Tongue (tissue), 1 donor: ENCODE measurements at regions not wholly inside any gene's neighbourhood (a gene's known extent, or its start where the extent isn't known, plus 50 kb on each side); places are given as distances from the start of the nearest gene placed in this dataset.

Source experiments
- DNase-seq: peaks from one replicate; pipeline ENCODE4 v3.0.0-alpha.2; 2015

DNA sequence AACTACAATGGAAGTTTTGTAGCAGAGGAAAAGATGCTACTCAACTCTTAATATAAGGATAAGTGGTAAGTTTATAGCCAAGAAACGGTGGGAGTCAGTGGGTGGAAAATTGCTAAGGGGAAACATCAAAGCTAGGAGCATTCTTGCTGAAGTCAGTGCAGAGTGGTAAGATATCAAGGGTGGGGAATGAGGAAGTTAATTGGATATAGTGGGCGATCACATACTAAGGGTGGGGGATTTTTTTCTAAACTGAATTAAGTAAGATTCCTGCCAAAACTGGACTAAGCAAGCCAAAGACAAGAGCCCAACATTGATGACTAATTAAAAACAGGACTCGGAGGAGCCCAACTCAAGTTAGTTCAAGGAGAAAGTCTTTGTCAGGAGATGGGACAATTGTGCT is 525.4 kb downstream of the CCDC85A start:
- DNase-seq = no peak

DNA sequence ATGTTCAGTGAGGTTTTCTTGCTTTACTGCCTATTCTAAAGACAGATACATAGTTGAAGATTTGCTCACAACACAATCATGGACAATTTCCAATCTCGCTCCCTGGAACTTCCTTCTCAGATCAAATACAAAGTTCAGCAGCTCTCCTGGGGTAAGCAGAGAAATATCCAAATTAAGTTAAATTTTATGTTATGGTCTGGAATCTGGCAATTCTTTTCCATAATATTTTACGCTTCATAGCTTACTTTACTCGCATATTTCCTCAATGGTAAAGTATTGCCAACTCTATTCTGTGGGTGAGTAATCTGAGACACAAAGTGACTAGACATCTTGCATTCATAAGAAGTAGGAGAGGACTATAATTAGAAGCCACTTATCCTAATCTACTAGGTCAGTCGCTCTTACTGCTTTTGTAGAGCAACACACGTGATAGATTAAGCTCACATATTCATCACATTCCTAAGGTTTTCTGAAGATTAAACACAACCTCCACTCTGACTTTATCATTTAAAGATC is 529.4 kb downstream of the CCDC85A start:
- peak; percentile 5 for DNase-seq

DNA sequence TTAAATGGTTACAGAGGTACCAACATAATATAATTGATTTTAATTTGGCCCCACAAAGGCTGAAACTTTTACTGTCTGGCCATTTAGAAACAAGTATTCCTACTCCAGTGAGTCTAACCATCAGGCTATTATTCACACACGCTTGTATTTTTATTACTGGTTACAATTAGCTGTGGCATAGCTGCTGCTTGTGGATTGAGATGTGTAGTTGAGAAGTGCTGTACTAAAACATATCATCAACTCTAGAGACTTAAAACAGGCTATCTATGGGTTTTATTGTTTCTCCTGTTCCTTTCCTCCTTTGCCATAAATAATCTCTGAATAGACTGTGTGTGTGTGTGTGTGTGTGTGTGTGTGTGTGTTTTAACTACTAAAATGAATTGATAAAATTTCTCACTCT is 530.2 kb downstream of the CCDC85A start:
- DNase-seq = no peak

GRCh38 chr2:56714400-56714799 is 530.6 kb downstream of the CCDC85A start:
- no peak for DNase-seq

- DNase-seq = no peak
Measured at GRCh38 chr2:56715683-56716082, 531.9 kb downstream of the CCDC85A start.

GRCh38 chr2:56718413-56718812 is 534.6 kb downstream of the CCDC85A start:
- no peak for DNase-seq

DNA sequence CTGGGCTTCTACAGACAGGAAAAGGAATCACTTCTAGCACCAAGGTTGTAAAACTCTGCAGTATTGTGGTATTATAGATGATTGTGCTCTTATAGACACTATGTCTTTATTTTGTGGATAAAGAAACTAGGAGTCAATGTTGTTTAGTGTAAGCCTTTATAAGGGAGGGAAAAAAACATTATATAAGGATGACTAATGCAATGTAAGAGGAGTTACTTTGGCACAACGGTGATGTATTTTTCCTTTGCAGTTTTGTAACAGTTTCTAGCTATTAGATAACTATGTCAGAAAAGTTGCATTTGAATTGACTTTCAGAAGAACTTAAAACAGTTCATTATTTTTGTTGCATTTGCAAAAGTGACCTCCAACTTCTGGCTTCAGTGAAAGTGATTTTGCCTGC is 545.4 kb downstream of the CCDC85A start:
- no peak for DNase-seq

- no peak for DNase-seq
Measured at GRCh38 chr2:56732946-56733345, 549.2 kb downstream of the CCDC85A start.

GRCh38 chr2:56739413-56739812 is 555.6 kb downstream of the CCDC85A start:
- no peak for DNase-seq

GRCh38 chr2:56741601-56742102 is 557.9 kb downstream of the CCDC85A start:
- DNase-seq = peak; percentile 9

- DNase-seq = no peak
Measured at GRCh38 chr2:56743807-56744206, 560.0 kb downstream of the CCDC85A start.

DNA sequence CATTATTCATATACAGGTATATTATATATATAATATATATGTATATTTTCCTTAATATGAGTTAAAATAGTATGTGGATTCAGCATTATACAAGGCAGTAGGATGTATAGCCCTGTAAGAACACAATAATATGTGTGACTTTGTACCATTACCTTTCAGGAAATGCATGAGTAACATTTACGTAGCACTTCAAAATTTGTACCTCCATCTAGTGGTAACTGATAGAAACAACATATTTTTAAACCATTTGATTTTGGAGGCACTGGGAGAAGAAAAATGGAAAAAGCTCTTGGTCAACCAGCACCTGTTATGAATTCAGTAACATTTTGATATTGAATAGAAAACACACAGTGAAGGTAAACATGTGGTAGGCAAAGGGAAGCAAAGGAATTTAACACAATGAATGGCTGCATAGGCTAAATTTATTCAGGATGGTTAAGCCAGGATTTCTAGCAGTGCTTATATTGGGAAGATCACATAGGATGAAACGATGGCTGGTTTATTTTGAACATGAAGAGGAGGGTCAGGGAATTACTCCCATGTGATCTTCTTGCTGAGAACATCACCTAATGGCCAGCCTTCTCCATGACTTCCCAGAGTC is 565.5 kb downstream of the CCDC85A start:
- DNase-seq = peak; percentile 51

DNA sequence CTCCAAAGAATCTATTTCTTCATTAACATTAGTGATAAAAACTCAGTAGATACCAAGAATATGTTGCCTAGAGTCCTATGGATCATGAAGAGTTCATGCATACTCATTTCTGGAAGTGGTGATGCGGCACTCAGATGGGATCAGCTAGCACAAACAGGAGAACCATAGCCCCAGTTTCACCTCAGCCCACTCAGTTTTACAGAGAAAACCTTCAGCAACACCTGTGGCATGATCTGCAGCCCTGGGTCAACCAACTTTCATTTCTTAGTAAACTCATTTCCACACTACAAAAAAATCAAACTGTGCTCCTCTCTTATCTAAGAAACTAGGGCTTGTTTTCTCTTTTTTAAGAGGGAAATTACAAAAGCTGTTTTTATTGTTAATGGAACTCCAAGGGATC is 569.4 kb downstream of the CCDC85A start:
- no peak for DNase-seq

GRCh38 chr2:56754066-56754615 is 570.4 kb downstream of the CCDC85A start:
- DNase-seq = no peak

DNA sequence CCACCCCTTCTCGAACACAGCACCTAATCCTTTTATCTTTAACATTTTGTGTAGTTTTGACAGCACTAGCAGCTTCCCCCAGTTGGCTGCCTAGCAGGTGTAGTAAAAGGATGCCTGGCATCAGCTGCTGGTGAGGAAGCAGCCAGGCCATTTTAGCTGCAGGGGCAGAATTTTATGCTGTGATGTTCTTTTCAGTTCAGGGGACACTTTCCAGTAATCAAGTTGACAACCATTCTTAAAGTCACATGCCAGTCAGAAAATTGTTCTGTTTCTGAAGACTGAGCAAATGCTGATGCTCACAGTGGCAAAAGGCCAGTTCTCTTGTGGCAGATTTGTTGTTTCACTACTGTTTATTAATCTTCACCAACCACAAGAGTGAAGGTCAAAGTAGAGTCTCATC is 570.8 kb downstream of the CCDC85A start:
- no peak for DNase-seq

- no peak for DNase-seq
Measured at GRCh38 chr2:56757884-56758545, 574.2 kb downstream of the CCDC85A start.

- no peak for DNase-seq
Measured at GRCh38 chr2:56763683-56764082, 579.9 kb downstream of the CCDC85A start.

DNA sequence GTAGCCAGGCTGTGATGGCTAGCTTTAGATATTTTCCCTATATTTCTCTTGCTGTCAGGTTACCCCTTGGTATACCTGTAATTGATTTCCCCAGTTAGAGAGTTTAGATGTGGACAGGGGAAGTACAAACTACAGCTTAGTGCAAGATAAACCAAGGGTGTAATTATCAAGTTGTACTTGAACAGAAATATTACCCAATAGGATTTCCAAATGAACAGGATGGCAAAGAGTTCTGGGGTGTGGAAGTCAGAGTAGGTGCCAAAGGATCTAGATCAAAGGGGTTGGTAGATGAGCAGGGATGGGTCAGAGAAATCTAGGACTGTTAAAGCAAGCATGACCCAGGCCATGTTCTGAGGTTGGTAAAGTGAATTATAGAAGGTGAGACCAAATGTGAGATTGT is 585.2 kb downstream of the CCDC85A start:
- no peak for DNase-seq

DNA sequence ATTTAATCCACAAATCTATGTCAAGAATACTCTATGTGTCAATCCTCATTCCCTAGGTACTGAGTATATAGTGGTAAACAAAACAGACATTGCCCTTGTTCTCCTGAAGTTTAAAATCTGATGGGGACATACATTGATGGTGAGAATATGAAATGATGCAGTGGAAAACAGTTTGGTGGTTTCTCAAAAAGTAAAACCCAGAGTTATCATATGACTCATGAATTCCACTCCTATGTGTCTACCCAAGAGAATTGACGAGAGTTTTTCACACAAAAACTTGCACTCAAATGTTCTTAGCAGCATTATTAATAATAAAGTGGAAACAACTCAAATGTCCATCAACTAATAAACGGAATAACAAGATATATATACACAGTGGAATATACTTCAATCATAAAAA is 586.7 kb downstream of the CCDC85A start:
- DNase-seq = no peak

DNA sequence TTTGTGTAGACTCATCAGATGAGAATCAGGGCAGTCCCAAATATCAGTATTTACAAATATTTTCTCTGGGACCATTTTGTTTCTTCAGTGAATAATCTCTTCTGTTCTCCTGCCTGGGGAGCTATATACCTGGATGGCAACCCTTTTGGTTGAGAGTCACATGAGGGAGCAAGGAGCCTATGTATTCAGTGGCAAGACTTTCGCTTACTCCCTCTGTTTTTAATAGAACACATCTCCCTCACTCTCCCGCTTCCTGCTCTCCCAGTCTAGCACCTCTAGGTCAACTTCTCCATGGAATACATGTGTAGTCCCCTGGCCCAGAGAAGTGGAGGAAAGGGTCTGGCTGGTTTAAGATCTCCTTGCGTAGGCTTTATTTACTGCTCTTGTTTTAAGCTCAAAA is 600.3 kb downstream of the CCDC85A start:
- no peak for DNase-seq

- no peak for DNase-seq
Measured at GRCh38 chr2:56801214-56801613, 617.4 kb downstream of the CCDC85A start.

GRCh38 chr2:56801770-56802169 is 618.0 kb downstream of the CCDC85A start:
- DNase-seq = no peak

- no peak for DNase-seq
Measured at GRCh38 chr2:56803596-56803995, 619.8 kb downstream of the CCDC85A start.

- no peak for DNase-seq
Measured at GRCh38 chr2:56806924-56807323, 623.1 kb downstream of the CCDC85A start.
